ENCODE measurements at regions not wholly inside any gene's neighbourhood (a gene's known extent, or its start where the extent isn't known, plus 50 kb on each side); places are given as distances from the start of the nearest gene placed in this dataset.

- TF ChIP-seq CTCF (IDR thresholded peaks at IDR 0.05): no peak
- no peak for TF ChIP-seq POLR2A (IDR thresholded peaks at IDR 0.05)
- TF ChIP-seq EP300 (IDR thresholded peaks at IDR 0.05): no peak
- peak in 2 of 4 donors; percentile 13 to 26 for TF ChIP-seq POLR2AphosphoS5 (IDR thresholded peaks at IDR 0.05)
These were observed 537.4 kb upstream of the CDH5 start for GRCh38 chr16:65829076-65829475.
